ENCODE measurements at regions not wholly inside any gene's neighbourhood (a gene's known extent, or its start where the extent isn't known, plus 50 kb on each side); places are given as distances from the start of the nearest gene placed in this dataset.

DNA sequence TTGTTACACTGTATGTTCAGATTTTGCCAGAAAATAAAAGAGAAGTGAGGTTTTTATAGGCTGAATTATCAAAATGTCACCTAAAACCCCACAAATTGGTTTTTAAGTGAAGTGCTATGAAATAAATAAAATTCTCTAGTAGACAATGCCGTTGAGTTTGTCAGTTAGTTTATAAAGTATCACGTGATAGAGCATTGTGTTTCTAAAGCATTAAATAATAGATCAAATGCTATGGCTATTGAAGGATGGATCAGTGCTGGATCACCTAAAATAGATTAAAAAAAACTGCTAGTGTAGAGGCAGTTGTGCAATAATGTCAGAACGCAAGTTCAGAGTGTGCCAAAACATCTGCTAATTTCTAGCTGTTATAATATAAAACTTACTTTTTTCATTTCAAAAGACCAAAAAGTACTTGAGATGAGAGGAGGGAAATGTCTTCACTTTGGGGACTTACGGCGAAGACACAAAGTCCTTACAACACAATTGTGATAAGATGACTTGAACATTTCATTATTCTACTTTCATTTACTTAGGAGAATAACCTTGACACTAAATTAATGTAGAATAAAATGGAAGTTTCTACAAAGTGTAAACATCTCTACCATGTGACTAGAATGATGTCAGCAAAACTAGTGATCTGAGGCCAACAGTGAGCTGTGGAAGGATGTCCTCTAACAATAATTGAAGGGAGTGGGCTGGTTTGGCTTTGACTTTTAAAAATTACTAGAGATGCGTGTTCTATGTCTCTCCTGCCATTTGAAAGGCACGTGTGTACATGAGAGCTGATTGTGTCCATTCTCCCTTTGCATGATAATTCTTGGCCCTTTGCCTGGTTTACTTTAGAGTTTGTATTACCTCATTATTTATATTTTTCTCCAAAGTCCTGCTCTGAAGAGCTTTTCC is 154.4 kb upstream of the PDE3A start:
- no peak for TF ChIP-seq FOXK2 (IDR thresholded peaks at IDR 0.05)
- no peak for TF ChIP-seq BHLHE40 (IDR thresholded peaks at IDR 0.05; ENCODE audit: borderline replicate concordance)
- no peak for TF ChIP-seq FOXM1 (IDR thresholded peaks at IDR 0.05; ENCODE audit: borderline replicate concordance)
- TF ChIP-seq TARDBP (IDR thresholded peaks at IDR 0.05) = no peak
- TF ChIP-seq ARNT (IDR thresholded peaks at IDR 0.05) = no peak
- no peak for TF ChIP-seq SUZ12 (IDR thresholded peaks at IDR 0.05)
- TF ChIP-seq SP1 (IDR thresholded peaks at IDR 0.05) = no peak
- TF ChIP-seq NFRKB (IDR thresholded peaks at IDR 0.05) = no peak

Measured in HEK293T (cell line).